K562 (cell line): ENCODE measurements at regions not wholly inside any gene's neighbourhood (a gene's known extent, or its start where the extent isn't known, plus 50 kb on each side); places are given as distances from the start of the nearest gene placed in this dataset.

Experiments
- ATAC-seq: fragments of 200-7000 bp; cut with Tn5 transposase; 3 replicates; pipeline ENCODE4 v1.9.1; 2020; ENCODE audit warnings: moderate library complexity
- BruUV-seq: library from RNA; stranded (reverse); fragments of 400-500 nt; replicated peaks from 2 replicates; lab custom pipeline; 2021; lab: Mats Ljungman, UMichigan
- CTCF ChIA-PET: fragments of 300-600 bp; formaldehyde crosslinking; extraction: SDS; loops from one replicate; lab custom pipeline; 2021; ENCODE audit warnings: low intra/inter-chr PET ratio; lab: Yijun Ruan, JAX
- POLR2A ChIA-PET: fragments of 300-600, 350-650 bp; sonication (Branson Sonifier 250); formaldehyde crosslinking; extraction: SDS; loops from one replicate; lab custom pipeline; 2021; ENCODE audit warnings: antibody characterized with exemption, inconsistent platforms; lab: Yijun Ruan, JAX
- DNase-seq, 4 experiments: peaks; one replicate each; pipeline versions ENCODE4 v3.0.0 to v3.0.0-alpha.2; 2011 to 2018; ENCODE audit warnings: low spot score in 3 of 4, mixed read lengths in 3 of 4; ENCODE audit errors: extremely low read depth in 1 of 4
- FAIRE-seq: peaks from 2 replicates; lab custom pipeline; 2011; peaks lifted over from hg19 to GRCh38; lab: Jason Lieb, UNC
- H2AFZ ChIP-seq: 2 replicates; pipeline ENCODE4 v1.6.0; 2011; ENCODE audit warnings: low read depth, low read length, control low read depth, inconsistent platforms
- H3K27ac ChIP-seq: fragments of 200-600 bp; 3 replicates; pipeline ENCODE4 v1.8.0; 2011; ENCODE audit warnings: low read depth, mild to moderate bottlenecking, control low read depth, inconsistent platforms, low read length, moderate library complexity, mixed read lengths; ENCODE audit errors: extremely low read depth
- H3K27me3 ChIP-seq, 2 experiments: fragments of 300-600 bp in 1 of 2; 2 replicates in 1 of 2; 3 replicates in 1 of 2; pipeline versions ENCODE4 v1.6.0 to v1.8.0; 2011; ENCODE audit warnings: inconsistent platforms in 2 of 2, low read length in 2 of 2, mild to moderate bottlenecking in 1 of 2, mixed read lengths in 1 of 2, moderate library complexity in 1 of 2; ENCODE audit not compliant: control insufficient read depth in 2 of 2, insufficient read depth in 2 of 2
- H3K36me3 ChIP-seq: fragments of 300-600 bp; 3 replicates; pipeline ENCODE4 v1.8.0; 2011; ENCODE audit warnings: mild to moderate bottlenecking, low read length, inconsistent platforms; ENCODE audit not compliant: control insufficient read depth, insufficient read depth
- H3K4me1 ChIP-seq, 2 experiments: fragments of 200-600 bp in 1 of 2; replicated peaks in 1 of 2; 2 replicates in 1 of 2; 3 replicates in 1 of 2; pipeline versions ENCODE4 v1.5.1 to v1.8.0; 2011; ENCODE audit warnings: inconsistent platforms in 2 of 2, low read length in 2 of 2, mild to moderate bottlenecking in 1 of 2, mixed read lengths in 1 of 2, moderate library complexity in 1 of 2; ENCODE audit not compliant: control insufficient read depth in 2 of 2, insufficient read depth in 2 of 2
- H3K4me2 ChIP-seq: 2 replicates; pipeline ENCODE4 v1.6.1; 2011; ENCODE audit warnings: low read length, control low read depth, inconsistent platforms, mixed read lengths; ENCODE audit not compliant: insufficient read depth
- H3K4me3 ChIP-seq: fragments of 200-600 bp; sonication (generic), shearing (Covaris generic); 2 replicates; pipeline ENCODE4 v1.5.1; 2016; ENCODE audit warnings: control low read depth, inconsistent platforms
- H3K79me2 ChIP-seq: fragments of 200-600 bp; 3 replicates; pipeline ENCODE4 v1.8.0; 2011; ENCODE audit warnings: low read length, inconsistent platforms; ENCODE audit not compliant: control insufficient read depth, insufficient read depth
- H3K9ac ChIP-seq, 2 experiments: 2 replicates each; pipeline versions ENCODE4 v1.6.0 to v1.6.1; 2011; ENCODE audit warnings: low read depth in 2 of 2, low read length in 2 of 2, control low read depth in 1 of 2, inconsistent platforms in 1 of 2, mild to moderate bottlenecking in 1 of 2, mixed read lengths in 1 of 2; ENCODE audit not compliant: insufficient read depth in 1 of 2
- H3K9me1 ChIP-seq: one replicate; pipeline ENCODE4 v1.6.0; 2011; ENCODE audit warnings: inconsistent platforms, mild to moderate bottlenecking, low read length, moderate library complexity; ENCODE audit not compliant: control insufficient read depth, insufficient read depth
- H3K9me3 ChIP-seq: replicated peaks from 2 replicates; pipeline ENCODE4 v1.5.1; 2011; ENCODE audit warnings: low read depth, low read length, inconsistent platforms; ENCODE audit not compliant: control insufficient read depth, insufficient read depth
- H4K20me1 ChIP-seq: replicated peaks from 2 replicates; pipeline ENCODE4 v1.6.1; 2011; ENCODE audit warnings: low read length, inconsistent platforms, mixed read lengths; ENCODE audit not compliant: control insufficient read depth, insufficient read depth
- EWSR1 ChIP-seq: fragments of 450-650 bp; IDR thresholded peaks from 2 replicates; pipeline ENCODE4 v1.6.1; 2018; ENCODE audit warnings: borderline replicate concordance, mild to moderate bottlenecking, low read depth, moderate library complexity; ENCODE audit not compliant: partially characterized antibody
- PKNOX1 ChIP-seq: fragments of 450-650 bp; IDR thresholded peaks from 2 replicates; pipeline ENCODE4 v1.6.1; 2016
- ZBTB17 ChIP-seq: fragments of 450-650 bp; formaldehyde crosslinking; IDR thresholded peaks from 2 replicates; pipeline ENCODE4 v1.4.0; 2020; ENCODE audit warnings: mild to moderate bottlenecking
- ZNF121 ChIP-seq: sonication (generic); formaldehyde crosslinking; conservative IDR thresholded peaks from 2 replicates; pipeline ENCODE4 v1.8.0; 2022; ENCODE audit warnings: missing genetic modification reagents
- ZNF512 ChIP-seq: IDR thresholded peaks from 2 replicates; pipeline ENCODE4 v1.6.1; 2016; ENCODE audit warnings: missing genetic modification characterization, missing compliant biosample characterization
- WGBS: fragments of 100-300 bp; shearing (Covaris generic); methylation state at CpG from one replicate; pipeline ENCODE4 v1.1.6; 2016; ENCODE audit warnings: low coverage, mixed read lengths; ENCODE audit not compliant: insufficient coverage; ENCODE audit errors: missing lambda C conversion rate; 5-methylcytosine and 5-hydroxymethylcytosine counted together
- in situ Hi-C: fragments of 300-500 bp; cut with MboI; formaldehyde crosslinking; loops from 4 replicates; pipeline ENCODE4 v1.15.0; 2018; ENCODE audit warnings: inconsistent platforms, mixed read lengths
- intact Hi-C: fragments of 100-400 bp; cut with micrococcal nuclease; formaldehyde crosslinking; loops from 2 replicates; pipeline ENCODE4 v1.14.2; 2022

GRCh38 chr2:38507712-38508111 is 95.0 kb downstream of the HNRNPLL start:
- Histone ChIP-seq H3K4me1 (peaks cover 15 to 27% of the 10 kb centered on the region in 2 experiments), H3K9me1 (peaks cover 4% of the 10 kb centered on the region), H3K4me2 (no peak overlapping the region), H3K9me3 (no peaks in the 10 kb centered on the region), H3K79me2 (no peaks in the 10 kb centered on the region), H3K36me3 (no peaks in the 10 kb centered on the region), H4K20me1 (no peaks in the 10 kb centered on the region; the same call in 1 of the 2 replicates), H3K4me3 (no peak overlapping the region), H3K27ac (no peak overlapping the region), H3K27me3 (no peaks in the 10 kb centered on the region), H3K9ac (no peak overlapping the region), H2AFZ (no peak overlapping the region)
- no peak for ATAC-seq
- 17% methylated on average over 1 of the region's 1 CpG for WGBS
- ChIA-PET CTCF (interaction anchor here (3.6 kb wide), 1 partner anchor 192 kb away, joined by 18 read pairs; no protein-coding TSS in a partner anchor), POLR2A (interaction anchor here (0.9 to 2.0 kb wide), 6 partner anchors 9 to 243 kb away, joined by 3 to 8 read pairs (median 4); partner anchors contain the start of gene SRSF7)
- BruUV-seq: no TSS peak
- intact Hi-C loops (loop anchor here (1.0 to 5.0 kb wide), 4 partner anchors 65 to 525 kb away; partner anchors contain the start of gene ATL2), in situ Hi-C loops (loop anchor here (5.0 kb wide), 1 partner anchor 190 kb away; no protein-coding TSS in a partner anchor)
- TF ChIP-seq ZBTB17: no peak
- peak; percentile 88 for TF ChIP-seq ZNF121
- no peak for TF ChIP-seq PKNOX1
- peak; percentile 77; the same call in 1 of the 2 replicates for TF ChIP-seq ZNF512 (tag)
- TF ChIP-seq EWSR1: no peak
- no peak for FAIRE-seq
- no peak for DNase-seq
